Mammary epithelial cell (primary cell): ENCODE measurements at regions not wholly inside any gene's neighbourhood (a gene's known extent, or its start where the extent isn't known, plus 50 kb on each side); places are given as distances from the start of the nearest gene placed in this dataset.

Experiments used
- EZH2 ChIP-seq: IDR thresholded peaks from 2 replicates; pipeline ENCODE4 v1.6.1; 2012; ENCODE audit warnings: low read length, inconsistent platforms, borderline replicate concordance
- TF ChIP-seq, protein P1 (sequence below), 2 donors: IDR thresholded peaks in 1 of 2; conservative IDR thresholded peaks in 1 of 2; 2 replicates each; pipeline ENCODE4 v1.5.1; 2011 to 2012; ENCODE audit warnings: inconsistent platforms in 2 of 2, low read length in 2 of 2, mild to moderate bottlenecking in 2 of 2, control low read depth in 1 of 2, low read depth in 1 of 2; ENCODE audit not compliant: insufficient read depth in 1 of 2; ENCODE audit errors: extremely low read depth in 1 of 2

- TF ChIP-seq, protein P1, sequence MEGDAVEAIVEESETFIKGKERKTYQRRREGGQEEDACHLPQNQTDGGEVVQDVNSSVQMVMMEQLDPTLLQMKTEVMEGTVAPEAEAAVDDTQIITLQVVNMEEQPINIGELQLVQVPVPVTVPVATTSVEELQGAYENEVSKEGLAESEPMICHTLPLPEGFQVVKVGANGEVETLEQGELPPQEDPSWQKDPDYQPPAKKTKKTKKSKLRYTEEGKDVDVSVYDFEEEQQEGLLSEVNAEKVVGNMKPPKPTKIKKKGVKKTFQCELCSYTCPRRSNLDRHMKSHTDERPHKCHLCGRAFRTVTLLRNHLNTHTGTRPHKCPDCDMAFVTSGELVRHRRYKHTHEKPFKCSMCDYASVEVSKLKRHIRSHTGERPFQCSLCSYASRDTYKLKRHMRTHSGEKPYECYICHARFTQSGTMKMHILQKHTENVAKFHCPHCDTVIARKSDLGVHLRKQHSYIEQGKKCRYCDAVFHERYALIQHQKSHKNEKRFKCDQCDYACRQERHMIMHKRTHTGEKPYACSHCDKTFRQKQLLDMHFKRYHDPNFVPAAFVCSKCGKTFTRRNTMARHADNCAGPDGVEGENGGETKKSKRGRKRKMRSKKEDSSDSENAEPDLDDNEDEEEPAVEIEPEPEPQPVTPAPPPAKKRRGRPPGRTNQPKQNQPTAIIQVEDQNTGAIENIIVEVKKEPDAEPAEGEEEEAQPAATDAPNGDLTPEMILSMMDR (conservative IDR thresholded peaks at IDR 0.05 in 1 of 2, IDR thresholded peaks at IDR 0.05 in 1 of 2; ENCODE audit: extremely low read depth in 1 of 2, insufficient read depth in 1 of 2, low read depth in 1 of 2, low read length in 2 of 2): no peak
- TF ChIP-seq EZH2: no peak
Measured at GRCh38 chr7:17523813-17524739, 225.6 kb downstream of the AHR start.
